Liver (tissue), 8 donors: ENCODE measurements at regions not wholly inside any gene's neighbourhood (a gene's known extent, or its start where the extent isn't known, plus 50 kb on each side); places are given as distances from the start of the nearest gene placed in this dataset.

ENCODE experiments used
- DNase-seq: peaks from one replicate; pipeline ENCODE4 v3.0.0-alpha.2; 2017; ENCODE audit warnings: low spot score
- H3K27ac ChIP-seq, 2 donors: one replicate each; pipeline ENCODE4 v1.7.0; 2013; ENCODE audit warnings: inconsistent platforms in 2 of 2, low read length in 2 of 2, control low read depth in 1 of 2, low read depth in 1 of 2, mild to moderate bottlenecking in 1 of 2
- H3K27me3 ChIP-seq, 4 donors: one replicate each; pipeline versions ENCODE4 v1.6.1 to v1.7.0; 2013; ENCODE audit warnings: low read length in 3 of 4, inconsistent platforms in 1 of 4, mild to moderate bottlenecking in 1 of 4, moderate library complexity in 1 of 4; ENCODE audit not compliant: control insufficient read depth in 4 of 4, insufficient read depth in 4 of 4
- H3K36me3 ChIP-seq, 4 donors: one replicate each; pipeline versions ENCODE4 v1.6.1 to v1.7.0; 2013; ENCODE audit warnings: low read length in 3 of 4, mild to moderate bottlenecking in 3 of 4, low read depth in 1 of 4, moderate library complexity in 1 of 4; ENCODE audit not compliant: control insufficient read depth in 4 of 4, insufficient read depth in 3 of 4
- H3K4me1 ChIP-seq, 4 donors: one replicate each; pipeline versions ENCODE4 v1.6.1 to v1.7.0; 2013; ENCODE audit warnings: low read length in 3 of 4, mild to moderate bottlenecking in 3 of 4, moderate library complexity in 1 of 4; ENCODE audit not compliant: control insufficient read depth in 4 of 4, insufficient read depth in 4 of 4
- H3K4me3 ChIP-seq, 3 donors: one replicate each; pipeline versions ENCODE4 v1.6.1 to v1.7.0; 2013; ENCODE audit warnings: low read length in 3 of 3, control low read depth in 1 of 3, low read depth in 1 of 3, mild to moderate bottlenecking in 1 of 3
- H3K9ac ChIP-seq, 2 donors: one replicate each; pipeline ENCODE4 v1.7.0; 2013; ENCODE audit warnings: low read length in 2 of 2, mild to moderate bottlenecking in 2 of 2, moderate library complexity in 2 of 2, control low read depth in 1 of 2, low read depth in 1 of 2
- H3K9me3 ChIP-seq, 4 donors: one replicate each; pipeline versions ENCODE4 v1.6.1 to v1.7.0; 2013; ENCODE audit warnings: low read length in 3 of 4; ENCODE audit not compliant: control insufficient read depth in 4 of 4
- EGR1 ChIP-seq, 2 donors: IDR thresholded peaks; 2 replicates each; pipeline ENCODE4 v1.6.1; 2016 to 2018; ENCODE audit warnings: antibody characterized with exemption in 2 of 2, low read depth in 2 of 2
- FOXA1 ChIP-seq: IDR thresholded peaks from 2 replicates; pipeline ENCODE4 v1.6.1; 2016; ENCODE audit warnings: antibody characterized with exemption
- FOXA2 ChIP-seq: IDR thresholded peaks from 2 replicates; pipeline ENCODE4 v1.6.1; 2016; ENCODE audit warnings: antibody characterized with exemption
- GABPA ChIP-seq, 2 donors: IDR thresholded peaks in 1 of 2; conservative IDR thresholded peaks in 1 of 2; 2 replicates each; pipeline ENCODE4 v1.6.1; 2016; ENCODE audit warnings: antibody characterized with exemption in 2 of 2, mild to moderate bottlenecking in 1 of 2, moderate library complexity in 1 of 2
- HNF4A ChIP-seq, 2 donors: conservative IDR thresholded peaks; 2 replicates each; pipeline ENCODE4 v1.6.1; 2016; ENCODE audit warnings: antibody characterized with exemption in 2 of 2, mild to moderate bottlenecking in 2 of 2
- HNF4G ChIP-seq: IDR thresholded peaks from 2 replicates; pipeline ENCODE4 v1.6.1; 2016; ENCODE audit warnings: antibody characterized with exemption
- JUND ChIP-seq, 2 donors: IDR thresholded peaks; 2 replicates each; pipeline ENCODE4 v1.6.1; 2016; ENCODE audit warnings: antibody characterized with exemption in 2 of 2
- MAX ChIP-seq: IDR thresholded peaks from 2 replicates; pipeline ENCODE4 v1.6.1; 2016; ENCODE audit warnings: antibody characterized with exemption
- NR2F2 ChIP-seq: IDR thresholded peaks from 2 replicates; pipeline ENCODE4 v1.6.1; 2016; ENCODE audit warnings: antibody characterized with exemption
- RAD21 ChIP-seq, 2 donors: IDR thresholded peaks; 2 replicates each; pipeline ENCODE4 v1.6.1; 2016; ENCODE audit warnings: antibody characterized with exemption in 2 of 2, mild to moderate bottlenecking in 2 of 2
- RXRA ChIP-seq, 2 donors: IDR thresholded peaks; 2 replicates each; pipeline ENCODE4 v1.6.1; 2017 to 2018; ENCODE audit warnings: antibody characterized with exemption in 2 of 2, mild to moderate bottlenecking in 1 of 2
- SP1 ChIP-seq: IDR thresholded peaks from 2 replicates; pipeline ENCODE4 v1.6.1; 2018; ENCODE audit warnings: antibody characterized with exemption, mild to moderate bottlenecking
- TAF1 ChIP-seq: conservative IDR thresholded peaks from 2 replicates; pipeline ENCODE4 v1.6.1; 2016; ENCODE audit warnings: antibody characterized with exemption, mild to moderate bottlenecking
- YY1 ChIP-seq: IDR thresholded peaks from 2 replicates; pipeline ENCODE4 v1.6.1; 2016; ENCODE audit warnings: antibody characterized with exemption, mild to moderate bottlenecking
- WGBS: extraction: QIAGEN DNeasy Blood & Tissue Kit; methylation state at CpG from one replicate; pipeline ENCODE4 v1.1.7; 2013; 5-methylcytosine and 5-hydroxymethylcytosine counted together
- TF ChIP-seq, protein P1 (sequence below): fragments of 150-350 bp; IDR thresholded peaks from 2 replicates; pipeline ENCODE4 v1.5.1; 2017; ENCODE audit warnings: improper control_type of control experiment, low read depth, low read length; ENCODE audit not compliant: missing input control
- TF ChIP-seq, protein P2 (sequence below): IDR thresholded peaks from 2 replicates; pipeline ENCODE4 v1.6.1; 2016; ENCODE audit warnings: antibody characterized with exemption
- TF ChIP-seq, protein P3 (sequence below): IDR thresholded peaks from 2 replicates; pipeline ENCODE4 v1.6.1; 2016; ENCODE audit warnings: antibody characterized with exemption, mild to moderate bottlenecking
- TF ChIP-seq, protein P4 (sequence below): IDR thresholded peaks from 2 replicates; pipeline ENCODE4 v1.6.1; 2016; ENCODE audit warnings: antibody characterized with exemption
- donor health status: healthy.
- donor health status: healthy.
- donor health status: healthy.
- donor health status: healthy.
- donor health status: healthy.

- TF ChIP-seq, protein P1, sequence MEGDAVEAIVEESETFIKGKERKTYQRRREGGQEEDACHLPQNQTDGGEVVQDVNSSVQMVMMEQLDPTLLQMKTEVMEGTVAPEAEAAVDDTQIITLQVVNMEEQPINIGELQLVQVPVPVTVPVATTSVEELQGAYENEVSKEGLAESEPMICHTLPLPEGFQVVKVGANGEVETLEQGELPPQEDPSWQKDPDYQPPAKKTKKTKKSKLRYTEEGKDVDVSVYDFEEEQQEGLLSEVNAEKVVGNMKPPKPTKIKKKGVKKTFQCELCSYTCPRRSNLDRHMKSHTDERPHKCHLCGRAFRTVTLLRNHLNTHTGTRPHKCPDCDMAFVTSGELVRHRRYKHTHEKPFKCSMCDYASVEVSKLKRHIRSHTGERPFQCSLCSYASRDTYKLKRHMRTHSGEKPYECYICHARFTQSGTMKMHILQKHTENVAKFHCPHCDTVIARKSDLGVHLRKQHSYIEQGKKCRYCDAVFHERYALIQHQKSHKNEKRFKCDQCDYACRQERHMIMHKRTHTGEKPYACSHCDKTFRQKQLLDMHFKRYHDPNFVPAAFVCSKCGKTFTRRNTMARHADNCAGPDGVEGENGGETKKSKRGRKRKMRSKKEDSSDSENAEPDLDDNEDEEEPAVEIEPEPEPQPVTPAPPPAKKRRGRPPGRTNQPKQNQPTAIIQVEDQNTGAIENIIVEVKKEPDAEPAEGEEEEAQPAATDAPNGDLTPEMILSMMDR, result no peak
- TF ChIP-seq FOXA1 (no peak), TAF1 (no peak), NR2F2 (no peak), FOXA2 (no peak), RAD21 (IDR thresholded peaks at IDR 0.05) (no peak), HNF4G (no peak)
- TF ChIP-seq, protein P2, sequence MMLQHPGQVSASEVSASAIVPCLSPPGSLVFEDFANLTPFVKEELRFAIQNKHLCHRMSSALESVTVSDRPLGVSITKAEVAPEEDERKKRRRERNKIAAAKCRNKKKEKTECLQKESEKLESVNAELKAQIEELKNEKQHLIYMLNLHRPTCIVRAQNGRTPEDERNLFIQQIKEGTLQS, result no peak
These were observed 298.0 kb upstream of the PMFBP1 start (continued) for GRCh38 chr16:72469932-72470331.

DNA sequence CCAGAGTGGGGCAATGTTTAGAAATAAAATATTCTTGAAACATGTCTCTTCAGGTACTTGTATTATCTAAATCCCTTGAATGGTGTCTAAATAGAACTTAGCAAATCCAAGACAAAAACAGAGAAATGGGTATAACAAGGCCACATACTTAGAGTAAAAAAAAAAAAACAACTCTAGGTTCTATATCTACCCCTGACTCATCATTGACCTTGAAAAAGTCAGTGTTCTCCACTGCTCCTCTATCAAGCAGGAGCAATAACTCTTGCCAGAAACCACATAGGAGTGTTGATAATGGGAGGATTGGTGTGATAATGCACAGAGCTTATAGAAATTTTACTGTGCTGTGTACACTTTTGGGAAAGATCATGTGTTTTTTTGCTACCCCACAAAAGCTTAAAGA lies 296.6 kb upstream of the PMFBP1 start:
- TF ChIP-seq, protein P3, sequence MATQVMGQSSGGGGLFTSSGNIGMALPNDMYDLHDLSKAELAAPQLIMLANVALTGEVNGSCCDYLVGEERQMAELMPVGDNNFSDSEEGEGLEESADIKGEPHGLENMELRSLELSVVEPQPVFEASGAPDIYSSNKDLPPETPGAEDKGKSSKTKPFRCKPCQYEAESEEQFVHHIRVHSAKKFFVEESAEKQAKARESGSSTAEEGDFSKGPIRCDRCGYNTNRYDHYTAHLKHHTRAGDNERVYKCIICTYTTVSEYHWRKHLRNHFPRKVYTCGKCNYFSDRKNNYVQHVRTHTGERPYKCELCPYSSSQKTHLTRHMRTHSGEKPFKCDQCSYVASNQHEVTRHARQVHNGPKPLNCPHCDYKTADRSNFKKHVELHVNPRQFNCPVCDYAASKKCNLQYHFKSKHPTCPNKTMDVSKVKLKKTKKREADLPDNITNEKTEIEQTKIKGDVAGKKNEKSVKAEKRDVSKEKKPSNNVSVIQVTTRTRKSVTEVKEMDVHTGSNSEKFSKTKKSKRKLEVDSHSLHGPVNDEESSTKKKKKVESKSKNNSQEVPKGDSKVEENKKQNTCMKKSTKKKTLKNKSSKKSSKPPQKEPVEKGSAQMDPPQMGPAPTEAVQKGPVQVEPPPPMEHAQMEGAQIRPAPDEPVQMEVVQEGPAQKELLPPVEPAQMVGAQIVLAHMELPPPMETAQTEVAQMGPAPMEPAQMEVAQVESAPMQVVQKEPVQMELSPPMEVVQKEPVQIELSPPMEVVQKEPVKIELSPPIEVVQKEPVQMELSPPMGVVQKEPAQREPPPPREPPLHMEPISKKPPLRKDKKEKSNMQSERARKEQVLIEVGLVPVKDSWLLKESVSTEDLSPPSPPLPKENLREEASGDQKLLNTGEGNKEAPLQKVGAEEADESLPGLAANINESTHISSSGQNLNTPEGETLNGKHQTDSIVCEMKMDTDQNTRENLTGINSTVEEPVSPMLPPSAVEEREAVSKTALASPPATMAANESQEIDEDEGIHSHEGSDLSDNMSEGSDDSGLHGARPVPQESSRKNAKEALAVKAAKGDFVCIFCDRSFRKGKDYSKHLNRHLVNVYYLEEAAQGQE, result no peak
- TF ChIP-seq HNF4A (conservative IDR thresholded peaks at IDR 0.05), result no peak
- no peak for TF ChIP-seq EGR1 (IDR thresholded peaks at IDR 0.05; ENCODE audit: low read depth in 2 of 2)
- no peak for TF ChIP-seq FOXA1
- no peak for TF ChIP-seq SP1
- TF ChIP-seq, protein P2, result no peak
- TF ChIP-seq JUND (IDR thresholded peaks at IDR 0.05), result no peak
- TF ChIP-seq GABPA (IDR thresholded peaks at IDR 0.05 in 1 of 2, conservative IDR thresholded peaks at IDR 0.05 in 1 of 2), result no peak
- no peak for TF ChIP-seq YY1
- no peak for TF ChIP-seq RAD21 (IDR thresholded peaks at IDR 0.05)
- no peak for DNase-seq
- no peak overlapping the region for H3K9ac ChIP-seq
- no peak overlapping the region for H3K27ac ChIP-seq
- H3K36me3 ChIP-seq, result no peaks in the 10 kb centered on the region
- no peak overlapping the region for H3K4me3 ChIP-seq
- no peaks in the 10 kb centered on the region for H3K27me3 ChIP-seq
- H3K4me1 ChIP-seq, result no peaks in the 10 kb centered on the region
- H3K9me3 ChIP-seq, result no peaks in the 10 kb centered on the region

DNA sequence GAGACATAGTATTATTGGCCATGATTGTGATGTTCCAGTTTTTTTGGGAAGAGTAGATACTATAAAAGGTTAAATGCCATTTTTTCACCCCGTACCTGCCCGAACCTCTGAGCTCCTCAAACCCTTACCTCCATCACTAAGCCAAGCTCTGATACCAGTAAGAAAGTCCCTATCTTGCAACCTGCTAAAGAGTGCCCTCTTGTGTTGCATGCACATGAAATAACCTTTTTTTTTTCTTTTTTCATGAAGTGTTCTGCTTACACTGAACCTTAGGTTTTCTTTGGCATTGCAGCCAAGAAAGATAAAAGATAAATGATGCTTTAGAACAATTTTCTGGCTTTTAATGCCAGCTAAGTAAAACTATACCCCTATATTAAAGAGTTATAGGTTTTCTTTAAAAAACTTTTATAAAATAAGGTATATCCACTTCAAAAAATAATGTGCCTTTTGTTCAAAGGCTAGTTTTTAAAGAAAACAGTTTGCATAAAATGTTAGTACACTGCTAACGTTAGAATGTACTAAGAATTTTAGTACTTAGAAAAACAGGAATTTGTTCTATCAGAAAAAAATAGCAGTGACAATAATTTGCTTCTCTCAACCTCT lies 295.3 kb upstream of the PMFBP1 start:
- Histone ChIP-seq H3K9ac (no peak overlapping the region), H3K36me3 (no peaks in the 10 kb centered on the region), H3K4me1 (no peaks in the 10 kb centered on the region), H3K27me3 (no peaks in the 10 kb centered on the region), H3K9me3 (no peaks in the 10 kb centered on the region), H3K27ac (no peak overlapping the region), H3K4me3 (no peak overlapping the region)
- no peak for DNase-seq
- WGBS, result 36% methylated on average over 3 of the region's 3 CpGs
- TF ChIP-seq EGR1 (IDR thresholded peaks at IDR 0.05; ENCODE audit: low read depth in 2 of 2), result no peak
- no peak for TF ChIP-seq JUND (IDR thresholded peaks at IDR 0.05)
- TF ChIP-seq HNF4G, result no peak
- TF ChIP-seq FOXA2, result no peak
- TF ChIP-seq YY1, result no peak
- TF ChIP-seq, protein P4, sequence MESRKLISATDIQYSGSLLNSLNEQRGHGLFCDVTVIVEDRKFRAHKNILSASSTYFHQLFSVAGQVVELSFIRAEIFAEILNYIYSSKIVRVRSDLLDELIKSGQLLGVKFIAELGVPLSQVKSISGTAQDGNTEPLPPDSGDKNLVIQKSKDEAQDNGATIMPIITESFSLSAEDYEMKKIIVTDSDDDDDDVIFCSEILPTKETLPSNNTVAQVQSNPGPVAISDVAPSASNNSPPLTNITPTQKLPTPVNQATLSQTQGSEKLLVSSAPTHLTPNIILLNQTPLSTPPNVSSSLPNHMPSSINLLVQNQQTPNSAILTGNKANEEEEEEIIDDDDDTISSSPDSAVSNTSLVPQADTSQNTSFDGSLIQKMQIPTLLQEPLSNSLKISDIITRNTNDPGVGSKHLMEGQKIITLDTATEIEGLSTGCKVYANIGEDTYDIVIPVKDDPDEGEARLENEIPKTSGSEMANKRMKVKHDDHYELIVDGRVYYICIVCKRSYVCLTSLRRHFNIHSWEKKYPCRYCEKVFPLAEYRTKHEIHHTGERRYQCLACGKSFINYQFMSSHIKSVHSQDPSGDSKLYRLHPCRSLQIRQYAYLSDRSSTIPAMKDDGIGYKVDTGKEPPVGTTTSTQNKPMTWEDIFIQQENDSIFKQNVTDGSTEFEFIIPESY, result no peak
- TF ChIP-seq, protein P3, result no peak
- no peak for TF ChIP-seq FOXA1
- TF ChIP-seq MAX, result no peak
- TF ChIP-seq GABPA (IDR thresholded peaks at IDR 0.05 in 1 of 2, conservative IDR thresholded peaks at IDR 0.05 in 1 of 2), result no peak
- TF ChIP-seq RAD21 (IDR thresholded peaks at IDR 0.05), result peak; percentile 83 to 88
- TF ChIP-seq NR2F2, result no peak
- TF ChIP-seq RXRA (IDR thresholded peaks at IDR 0.05), result no peak
